CD4-positive, alpha-beta T cell (primary cell): ENCODE measurements at regions not wholly inside any gene's neighbourhood (a gene's known extent, or its start where the extent isn't known, plus 50 kb on each side); places are given as distances from the start of the nearest gene placed in this dataset.

Experiments
- ATAC-seq: fragments of 200-7000 bp; cut with Tn5 transposase; one replicate; pipeline ENCODE4 v1.10.0; 2022; ENCODE audit warnings: mild to moderate bottlenecking; ENCODE audit not compliant: poor library complexity
- CTCF ChIA-PET: fragments of 350-600 bp; sonication (Branson Sonifier 250); formaldehyde crosslinking; loops from one replicate; lab custom pipeline; 2021; ENCODE audit warnings: antibody characterized with exemption, inconsistent platforms; lab: Charles Lee
- POLR2A ChIA-PET: fragments of 350-600 bp; sonication (Branson Sonifier 250); formaldehyde crosslinking; loops from one replicate; lab custom pipeline; 2021; ENCODE audit warnings: antibody characterized with exemption, inconsistent platforms; lab: Charles Lee
- DNase-seq, 14 experiments: peaks; one replicate each; pipeline ENCODE4 v3.0.0-alpha.2; 2013 to 2020; ENCODE audit warnings: mixed read lengths in 2 of 14
- H3K27ac ChIP-seq, 2 donors: one replicate each; pipeline versions ENCODE4 v1.5.1 to v1.7.0; 2013; ENCODE audit warnings: low read length in 2 of 2, low read depth in 1 of 2, mild to moderate bottlenecking in 1 of 2
- H3K27me3 ChIP-seq, 2 experiments: 1 replicate in 1 of 2; 2 replicates in 1 of 2; pipeline versions ENCODE4 v1.6.1 to v1.7.0; 2013; ENCODE audit warnings: low read length in 2 of 2, control low read depth in 1 of 2, mild to moderate bottlenecking in 1 of 2, moderate library complexity in 1 of 2; ENCODE audit not compliant: insufficient read depth in 2 of 2, control insufficient read depth in 1 of 2
- H3K36me3 ChIP-seq: one replicate; pipeline ENCODE4 v1.6.1; 2013; ENCODE audit warnings: low read length, control low read depth; ENCODE audit not compliant: insufficient read depth
- H3K4me1 ChIP-seq: one replicate; pipeline ENCODE4 v1.6.1; 2013; ENCODE audit warnings: low read length, control low read depth; ENCODE audit not compliant: insufficient read depth
- H3K4me3 ChIP-seq: one replicate; pipeline ENCODE4 v1.5.1; 2013; ENCODE audit warnings: mild to moderate bottlenecking, low read length, moderate library complexity
- H3K9me3 ChIP-seq, 2 experiments: 1 replicate in 1 of 2; 2 replicates in 1 of 2; pipeline versions ENCODE4 v1.6.1 to v1.7.0; 2013; ENCODE audit warnings: low read length in 2 of 2, mild to moderate bottlenecking in 2 of 2, control low read depth in 1 of 2, moderate library complexity in 1 of 2; ENCODE audit not compliant: control insufficient read depth in 1 of 2, insufficient read depth in 1 of 2
- H3K27ac Mint-ChIP-seq: one replicate; pipeline ENCODE4 v1.8.0; 2020; ENCODE audit warnings: mixed read lengths
- H3K27me3 Mint-ChIP-seq: one replicate; pipeline ENCODE4 v1.8.0; 2021; ENCODE audit warnings: mixed read lengths
- H3K36me3 Mint-ChIP-seq: one replicate; pipeline ENCODE4 v1.8.0; 2021; ENCODE audit warnings: low read depth, mixed read lengths
- H3K4me1 Mint-ChIP-seq: one replicate; pipeline ENCODE4 v1.8.0; 2021; ENCODE audit warnings: low read depth, mixed read lengths
- H3K4me3 Mint-ChIP-seq: one replicate; pipeline ENCODE4 v1.8.0; 2020; ENCODE audit warnings: mild to moderate bottlenecking, mixed read lengths
- H3K9me3 Mint-ChIP-seq: one replicate; pipeline ENCODE4 v1.8.0; 2020; ENCODE audit warnings: mixed read lengths
- intact Hi-C, 2 experiments: fragments of 100-400 bp; cut with DNase I in 1 of 2; cut with micrococcal nuclease in 1 of 2; formaldehyde crosslinking; loops; one replicate each; pipeline versions ENCODE4 v1.15.1 to v1.9.0; 2023 to 2025; cut with DNase I, micrococcal nuclease
- TF ChIP-seq, protein P1 (sequence below): fragments of 200-600 bp; IDR thresholded peaks from one replicate; pipeline ENCODE4 v1.8.0; 2022; ENCODE audit warnings: antibody characterized with exemption, mild to moderate bottlenecking

DNA sequence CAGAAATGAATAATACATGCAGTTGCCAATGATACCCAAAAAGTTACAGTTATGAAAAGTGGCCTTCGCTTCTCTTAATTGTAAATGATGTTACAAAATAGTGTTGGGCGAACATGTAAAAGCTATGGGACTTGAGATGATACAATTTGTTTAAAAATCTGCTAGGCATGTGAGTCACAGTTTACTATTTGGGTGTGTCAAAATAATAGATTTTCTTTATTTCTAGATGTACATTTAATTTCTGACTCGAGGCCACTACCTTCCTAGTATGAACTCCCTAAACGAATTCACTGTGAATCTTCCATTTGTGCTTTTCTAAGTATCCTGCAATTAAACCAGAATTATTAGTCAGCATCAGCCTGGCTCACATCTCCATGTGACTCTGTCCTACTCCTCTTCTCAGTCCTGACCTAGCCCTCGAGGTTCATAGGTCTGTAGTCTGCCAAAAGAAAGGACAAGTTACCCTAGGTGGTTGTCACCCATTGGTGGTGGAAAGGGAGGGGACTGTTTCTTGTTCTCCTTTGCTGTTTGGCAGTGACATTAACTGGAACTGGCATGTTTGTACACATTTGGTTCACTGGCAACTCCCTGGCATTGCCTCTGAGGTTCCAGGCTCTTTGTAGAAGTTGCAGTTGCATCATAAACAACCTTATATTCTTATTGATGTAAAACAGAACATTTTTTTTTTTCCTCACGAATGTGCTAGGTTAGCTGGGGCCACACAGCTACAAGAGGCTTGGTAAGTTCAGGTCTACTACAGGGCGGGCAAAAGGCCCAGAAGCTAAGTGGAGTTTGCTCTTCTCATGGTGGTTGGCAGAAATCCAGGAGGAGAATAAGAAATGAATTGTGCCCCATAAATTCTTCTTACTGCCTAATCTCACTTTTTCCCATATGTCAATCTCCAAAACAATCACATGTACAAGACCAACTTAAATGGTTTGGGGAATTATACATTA is 746.5 kb upstream of the ADAMTS5 start:
- no peak overlapping the region for H3K4me3 Mint-ChIP-seq
- intact Hi-C loops, result no loop called here
- Histone ChIP-seq H3K27me3 (no peaks in the 10 kb centered on the region), H3K9me3 (no peaks in the 10 kb centered on the region), H3K4me1 (no peaks in the 10 kb centered on the region), H3K36me3 (no peaks in the 10 kb centered on the region), H3K27ac (no peak overlapping the region), H3K4me3 (no peak overlapping the region)
- ChIA-PET CTCF (no interaction called here), POLR2A (no interaction called here)
- no peak for ATAC-seq
- TF ChIP-seq, protein P1, sequence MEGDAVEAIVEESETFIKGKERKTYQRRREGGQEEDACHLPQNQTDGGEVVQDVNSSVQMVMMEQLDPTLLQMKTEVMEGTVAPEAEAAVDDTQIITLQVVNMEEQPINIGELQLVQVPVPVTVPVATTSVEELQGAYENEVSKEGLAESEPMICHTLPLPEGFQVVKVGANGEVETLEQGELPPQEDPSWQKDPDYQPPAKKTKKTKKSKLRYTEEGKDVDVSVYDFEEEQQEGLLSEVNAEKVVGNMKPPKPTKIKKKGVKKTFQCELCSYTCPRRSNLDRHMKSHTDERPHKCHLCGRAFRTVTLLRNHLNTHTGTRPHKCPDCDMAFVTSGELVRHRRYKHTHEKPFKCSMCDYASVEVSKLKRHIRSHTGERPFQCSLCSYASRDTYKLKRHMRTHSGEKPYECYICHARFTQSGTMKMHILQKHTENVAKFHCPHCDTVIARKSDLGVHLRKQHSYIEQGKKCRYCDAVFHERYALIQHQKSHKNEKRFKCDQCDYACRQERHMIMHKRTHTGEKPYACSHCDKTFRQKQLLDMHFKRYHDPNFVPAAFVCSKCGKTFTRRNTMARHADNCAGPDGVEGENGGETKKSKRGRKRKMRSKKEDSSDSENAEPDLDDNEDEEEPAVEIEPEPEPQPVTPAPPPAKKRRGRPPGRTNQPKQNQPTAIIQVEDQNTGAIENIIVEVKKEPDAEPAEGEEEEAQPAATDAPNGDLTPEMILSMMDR, result no peak
- H3K9me3 Mint-ChIP-seq, result no peaks in the 10 kb centered on the region
- H3K4me1 Mint-ChIP-seq, result no peaks in the 10 kb centered on the region
- no peak for DNase-seq
- no peak overlapping the region for H3K27ac Mint-ChIP-seq
- no peaks in the 10 kb centered on the region for H3K36me3 Mint-ChIP-seq
- H3K27me3 Mint-ChIP-seq, result no peaks in the 10 kb centered on the region

DNA sequence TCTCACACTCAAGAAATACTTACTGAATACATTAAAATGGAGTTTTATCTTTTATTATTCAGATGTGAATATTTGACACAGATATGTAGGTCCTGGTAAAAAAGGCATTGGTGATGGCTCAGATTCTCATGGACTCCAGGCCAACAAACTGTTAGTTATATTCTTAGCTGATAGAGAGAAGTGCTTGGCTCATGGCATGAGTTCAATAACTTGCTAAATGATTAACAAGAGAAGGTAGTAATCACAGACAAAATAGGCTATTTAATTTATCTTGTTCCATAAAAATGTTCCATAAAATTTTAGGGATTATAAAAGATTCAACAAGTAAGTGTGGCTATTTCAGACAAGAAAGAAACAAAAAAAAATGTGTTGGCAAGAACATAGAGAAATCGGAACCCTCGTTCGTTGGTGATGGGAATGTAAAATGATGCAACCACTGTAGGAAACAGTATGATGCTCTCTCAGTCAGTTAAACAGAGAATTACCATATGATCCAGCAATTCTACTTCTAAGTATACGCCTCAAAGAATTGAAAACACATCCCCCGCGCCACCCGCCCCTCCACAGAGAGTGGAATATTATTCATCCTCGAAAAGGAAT is 737.8 kb upstream of the ADAMTS5 start:
- Histone ChIP-seq H3K9me3 (no peaks in the 10 kb centered on the region), H3K4me1 (no peaks in the 10 kb centered on the region), H3K36me3 (no peaks in the 10 kb centered on the region), H3K27me3 (no peaks in the 10 kb centered on the region), H3K27ac (no peak overlapping the region), H3K4me3 (no peak overlapping the region)
- Mint-ChIP-seq H3K36me3 (no peaks in the 10 kb centered on the region), H3K4me1 (no peaks in the 10 kb centered on the region), H3K27me3 (no peaks in the 10 kb centered on the region), H3K9me3 (no peaks in the 10 kb centered on the region), H3K4me3 (no peak overlapping the region), H3K27ac (no peak overlapping the region)
- TF ChIP-seq, protein P1, result no peak
- ChIA-PET CTCF (no interaction called here), POLR2A (no interaction called here)
- no peak for DNase-seq
- intact Hi-C loops, result loop anchor here in 1 of 2 experiments (5.0 kb wide), 1 partner anchor 857 kb away; the partner anchor contains the start of gene ADAMTS1
- ATAC-seq, result no peak

- H3K27me3 Mint-ChIP-seq, result no peaks in the 10 kb centered on the region
- no peaks in the 10 kb centered on the region for H3K4me1 Mint-ChIP-seq
- CTCF ChIA-PET, result no interaction called here
Measured at GRCh38 chr21:27703791-27704190, 736.9 kb upstream of the ADAMTS5 start.

More at GRCh38 chr21:27703791-27704190, 736.9 kb upstream of the ADAMTS5 start:
- Mint-ChIP-seq H3K27ac (no peak overlapping the region), H3K4me3 (no peak overlapping the region), H3K9me3 (no peaks in the 10 kb centered on the region), H3K36me3 (no peaks in the 10 kb centered on the region)
- H3K4me1 ChIP-seq, result no peaks in the 10 kb centered on the region
- DNase-seq (no peak), ATAC-seq (no peak)
- intact Hi-C loops, result loop anchor here in 1 of 2 experiments (5.0 kb wide), 1 partner anchor 856 kb away; the partner anchor contains the start of gene ADAMTS1
- H3K4me3 ChIP-seq, result no peak overlapping the region
- POLR2A ChIA-PET, result no interaction called here
- TF ChIP-seq, protein P1, result no peak
- no peak overlapping the region for H3K27ac ChIP-seq
- H3K36me3 ChIP-seq, result no peaks in the 10 kb centered on the region
- H3K9me3 ChIP-seq, result no peaks in the 10 kb centered on the region
- H3K27me3 ChIP-seq, result no peaks in the 10 kb centered on the region
